ENCODE measurements at regions not wholly inside any gene's neighbourhood (a gene's known extent, or its start where the extent isn't known, plus 50 kb on each side); places are given as distances from the start of the nearest gene placed in this dataset.

- no peaks in the 10 kb centered on the region for H3K27me3 ChIP-seq (ENCODE audit: insufficient read depth, low read length, poor library complexity)
- peak overlapping the region; percentile 54 for H2AFZ ChIP-seq (ENCODE audit: low read depth, low read length)
- H3K4me2 ChIP-seq (ENCODE audit: insufficient read depth, low read length) = peak overlapping the region; percentile 78
- DNase-seq (no peak), ATAC-seq (ENCODE audit: insufficient read depth, low read depth) (peak; percentile 28)
- peak overlapping the region in 1 of 2 experiments; percentile 52; a peak in 3 of 4 replicates for H3K4me3 ChIP-seq (ENCODE audit: low read depth in 1 of 2, low read length in 2 of 2)
- no peaks in the 10 kb centered on the region for H3K79me2 ChIP-seq (ENCODE audit: insufficient read depth, low read length)
- no peaks in the 10 kb centered on the region for H4K20me1 ChIP-seq (ENCODE audit: insufficient read depth, low read length)
- TF ChIP-seq CTCF (IDR thresholded peaks at IDR 0.05; ENCODE audit: borderline replicate concordance, extremely low read depth, low read length, poor library complexity, severe bottlenecking) = no peak
- TF ChIP-seq EZH2 (IDR thresholded peaks at IDR 0.05; ENCODE audit: borderline replicate concordance, low read depth, low read length, severe bottlenecking) = no peak
- peak overlapping the region; percentile 49 for H3K9ac ChIP-seq (ENCODE audit: low read depth, low read length)
- peak overlapping the region; percentile 70 for H3K27ac ChIP-seq (ENCODE audit: low read length)
- no peaks in the 10 kb centered on the region for H3K9me3 ChIP-seq (ENCODE audit: insufficient read depth, low read length, severe bottlenecking)
- H3K4me1 ChIP-seq (ENCODE audit: insufficient read depth, low read length) = peaks cover 32% of the 10 kb centered on the region
- no peaks in the 10 kb centered on the region for H3K36me3 ChIP-seq (ENCODE audit: insufficient read depth, low read length)
Measured at GRCh38 chr14:76962303-76962660, 66.2 kb downstream of the IRF2BPL start.

GRCh38 chr14:76961631-76962302 is 66.7 kb downstream of the IRF2BPL start:
- H2AFZ ChIP-seq (ENCODE audit: low read depth, low read length) = peak overlapping the region; percentile 54
- H3K4me1 ChIP-seq (ENCODE audit: insufficient read depth, low read length) = peaks cover 37% of the 10 kb centered on the region

GRCh38 chr14:76958980-76959710 is 69.4 kb downstream of the IRF2BPL start:
- H3K4me1 ChIP-seq (ENCODE audit: insufficient read depth, low read length) = peaks cover 58% of the 10 kb centered on the region
- no peaks in the 10 kb centered on the region for H4K20me1 ChIP-seq (ENCODE audit: insufficient read depth, low read length)
- H2AFZ ChIP-seq (ENCODE audit: low read depth, low read length) = no peak overlapping the region
- H3K27ac ChIP-seq (ENCODE audit: low read length) = no peak overlapping the region
- H3K9ac ChIP-seq (ENCODE audit: low read depth, low read length) = no peak overlapping the region
- no peaks in the 10 kb centered on the region for H3K27me3 ChIP-seq (ENCODE audit: insufficient read depth, low read length, poor library complexity)
- no peaks in the 10 kb centered on the region for H3K79me2 ChIP-seq (ENCODE audit: insufficient read depth, low read length)
- H3K9me3 ChIP-seq (ENCODE audit: insufficient read depth, low read length, severe bottlenecking) = no peaks in the 10 kb centered on the region
- TF ChIP-seq CTCF (IDR thresholded peaks at IDR 0.05; ENCODE audit: borderline replicate concordance, extremely low read depth, low read length, poor library complexity, severe bottlenecking) = no peak
- TF ChIP-seq EZH2 (IDR thresholded peaks at IDR 0.05; ENCODE audit: borderline replicate concordance, low read depth, low read length, severe bottlenecking) = no peak
- H3K36me3 ChIP-seq (ENCODE audit: insufficient read depth, low read length) = no peaks in the 10 kb centered on the region
- ATAC-seq (ENCODE audit: insufficient read depth, low read depth) = no peak
- DNase-seq = no peak
- no peak overlapping the region for H3K4me3 ChIP-seq (ENCODE audit: low read depth in 1 of 2, low read length in 2 of 2)
- no peak overlapping the region for H3K4me2 ChIP-seq (ENCODE audit: insufficient read depth, low read length)

More at GRCh38 chr14:76961631-76962302, 66.7 kb downstream of the IRF2BPL start:
- no peaks in the 10 kb centered on the region for H4K20me1 ChIP-seq (ENCODE audit: insufficient read depth, low read length)
- no peaks in the 10 kb centered on the region for H3K27me3 ChIP-seq (ENCODE audit: insufficient read depth, low read length, poor library complexity)
- no peaks in the 10 kb centered on the region for H3K9me3 ChIP-seq (ENCODE audit: insufficient read depth, low read length, severe bottlenecking)
- H3K4me2 ChIP-seq (ENCODE audit: insufficient read depth, low read length) = peak overlapping the region; percentile 78
- peak overlapping the region; percentile 71 for H3K27ac ChIP-seq (ENCODE audit: low read length)
- peak overlapping the region; percentile 49 for H3K9ac ChIP-seq (ENCODE audit: low read depth, low read length)
- peak; percentile 96 for ATAC-seq (ENCODE audit: insufficient read depth, low read depth)
- TF ChIP-seq CTCF (IDR thresholded peaks at IDR 0.05; ENCODE audit: borderline replicate concordance, extremely low read depth, low read length, poor library complexity, severe bottlenecking) (peak; percentile 31), EZH2 (IDR thresholded peaks at IDR 0.05; ENCODE audit: borderline replicate concordance, low read depth, low read length, severe bottlenecking) (no peak)
- peak; percentile 98 for DNase-seq
- H3K36me3 ChIP-seq (ENCODE audit: insufficient read depth, low read length) = no peaks in the 10 kb centered on the region
- H3K79me2 ChIP-seq (ENCODE audit: insufficient read depth, low read length) = no peaks in the 10 kb centered on the region
- H3K4me3 ChIP-seq (ENCODE audit: low read depth in 1 of 2, low read length in 2 of 2) = peak overlapping the region in 1 of 2 experiments; percentile 52; a peak in 3 of 4 replicates

All from DND-41 (cell line).